Trophoblast cell (in vitro differentiated cells and primary cell): ENCODE measurements at regions not wholly inside any gene's neighbourhood (a gene's known extent, or its start where the extent isn't known, plus 50 kb on each side); places are given as distances from the start of the nearest gene placed in this dataset.

ENCODE experiments used
- DNase-seq, 2 donors: peaks; one replicate each; pipeline ENCODE4 v3.0.0-alpha.2; 2016
- H2AFZ ChIP-seq: 2 replicates; pipeline ENCODE4 v1.6.1; 2013; ENCODE audit warnings: low read length, moderate library complexity, mild to moderate bottlenecking; ENCODE audit not compliant: insufficient read depth, poor library complexity
- H2AK5ac ChIP-seq: 2 replicates; pipeline ENCODE4 v1.6.1; 2013; ENCODE audit warnings: mild to moderate bottlenecking, low read length
- H2BK120ac ChIP-seq: 2 replicates; pipeline ENCODE4 v1.6.1; 2013; ENCODE audit warnings: low read length, mild to moderate bottlenecking, moderate library complexity; ENCODE audit not compliant: insufficient read depth, poor library complexity
- H2BK12ac ChIP-seq: 2 replicates; pipeline ENCODE4 v1.6.1; 2013; ENCODE audit warnings: mild to moderate bottlenecking, low read length, moderate library complexity
- H2BK5ac ChIP-seq: 2 replicates; pipeline ENCODE4 v1.6.1; 2013; ENCODE audit warnings: low read length, low read depth, moderate library complexity, mild to moderate bottlenecking; ENCODE audit not compliant: poor library complexity
- H3K14ac ChIP-seq: 2 replicates; pipeline ENCODE4 v1.6.1; 2013; ENCODE audit warnings: mild to moderate bottlenecking, low read length
- H3K18ac ChIP-seq: 2 replicates; pipeline ENCODE4 v1.6.1; 2013; ENCODE audit warnings: mild to moderate bottlenecking, low read length
- H3K23ac ChIP-seq: 2 replicates; pipeline ENCODE4 v1.6.1; 2013; ENCODE audit warnings: low read length
- H3K27ac ChIP-seq: 2 replicates; pipeline ENCODE4 v1.5.1; 2013; ENCODE audit warnings: low read depth, mild to moderate bottlenecking, inconsistent platforms, low read length, moderate library complexity
- H3K27me3 ChIP-seq: 2 replicates; pipeline ENCODE4 v1.6.1; 2013; ENCODE audit warnings: inconsistent platforms, mild to moderate bottlenecking, low read length, moderate library complexity; ENCODE audit not compliant: insufficient read depth
- H3K36me3 ChIP-seq, 2 experiments: 1 replicate in 1 of 2; 2 replicates in 1 of 2; pipeline ENCODE4 v1.6.1; 2013; ENCODE audit warnings: low read length in 2 of 2, mild to moderate bottlenecking in 2 of 2, moderate library complexity in 1 of 2; ENCODE audit not compliant: insufficient read depth in 2 of 2, control insufficient read depth in 1 of 2
- H3K4ac ChIP-seq: 2 replicates; pipeline ENCODE4 v1.6.1; 2013; ENCODE audit warnings: low read depth, mild to moderate bottlenecking, low read length, moderate library complexity
- H3K4me1 ChIP-seq, 2 experiments: 1 replicate in 1 of 2; 2 replicates in 1 of 2; pipeline ENCODE4 v1.6.1; 2013; ENCODE audit warnings: low read length in 2 of 2, mild to moderate bottlenecking in 2 of 2, moderate library complexity in 1 of 2; ENCODE audit not compliant: insufficient read depth in 2 of 2, control insufficient read depth in 1 of 2
- H3K4me2 ChIP-seq: 2 replicates; pipeline ENCODE4 v1.6.1; 2013; ENCODE audit warnings: inconsistent platforms, mild to moderate bottlenecking, low read length, moderate library complexity
- H3K4me3 ChIP-seq: 2 replicates; pipeline ENCODE4 v1.5.1; 2013; ENCODE audit warnings: mild to moderate bottlenecking, low read depth, low read length, inconsistent platforms
- H3K79me1 ChIP-seq: one replicate; pipeline ENCODE4 v1.6.1; 2013; ENCODE audit warnings: low read length
- H3K79me2 ChIP-seq: 2 replicates; pipeline ENCODE4 v1.6.1; 2013; ENCODE audit warnings: low read length, mild to moderate bottlenecking; ENCODE audit not compliant: control insufficient read depth, insufficient read depth, poor library complexity
- H3K9ac ChIP-seq: 2 replicates; pipeline ENCODE4 v1.6.1; 2013; ENCODE audit warnings: mild to moderate bottlenecking, low read length
- H3K9me3 ChIP-seq: 2 replicates; pipeline ENCODE4 v1.6.1; 2013; ENCODE audit warnings: low read depth, mild to moderate bottlenecking, control low read depth, inconsistent platforms, low read length; ENCODE audit not compliant: insufficient read depth
- H4K12ac ChIP-seq: 2 replicates; pipeline ENCODE4 v1.6.1; 2013; ENCODE audit warnings: low read depth, mild to moderate bottlenecking, low read length, moderate library complexity
- H4K8ac ChIP-seq: 2 replicates; pipeline ENCODE4 v1.6.1; 2013; ENCODE audit warnings: low read depth, mild to moderate bottlenecking, low read length, moderate library complexity
- H4K91ac ChIP-seq: one replicate; pipeline ENCODE4 v1.6.1; 2013; ENCODE audit warnings: low read depth, mild to moderate bottlenecking, low read length, moderate library complexity
- WGBS: extraction: QIAGEN DNeasy Blood & Tissue Kit; methylation state at CpG from one replicate; pipeline ENCODE4 v1.1.7; 2013; ENCODE audit warnings: missing lambda C conversion rate; ENCODE audit not compliant: insufficient read length, insufficient coverage; ENCODE audit errors: extremely low coverage; 5-methylcytosine and 5-hydroxymethylcytosine counted together

DNA sequence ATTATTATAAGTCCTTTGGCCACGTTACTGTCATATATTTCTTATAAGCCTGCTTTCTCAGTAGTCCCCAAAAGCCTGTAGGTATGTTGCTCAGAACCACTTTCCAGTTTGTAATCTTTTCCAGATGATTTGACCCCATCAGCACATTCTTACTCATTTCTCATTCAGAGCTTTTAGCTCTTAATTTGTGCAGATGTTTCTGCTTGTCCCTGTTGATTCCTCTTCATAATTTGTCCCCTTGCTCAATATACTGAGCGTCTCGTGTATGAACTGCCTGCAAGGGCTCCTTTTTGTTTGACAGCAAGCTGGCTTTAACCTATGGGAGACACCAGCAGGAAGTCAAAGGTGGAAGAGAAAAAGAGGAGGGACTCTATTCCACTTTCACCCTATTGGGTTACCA is 733.8 kb upstream of the GJE1 start:
- Histone ChIP-seq H3K27ac (no peak overlapping the region), H3K9ac (no peak overlapping the region)
- WGBS = no CpG with 5 or more reads among the region's 3 CpGs

GRCh38 chr6:141395443-141396008 is 737.2 kb upstream of the GJE1 start:
- Histone ChIP-seq H3K4ac (no peak overlapping the region), H2AFZ (no peak overlapping the region), H2BK5ac (no peak overlapping the region), H3K18ac (no peak overlapping the region), H2BK12ac (no peak overlapping the region), H3K4me3 (no peak overlapping the region), H4K12ac (no peak overlapping the region), H3K79me2 (no peaks in the 10 kb centered on the region), H3K27me3 (no peaks in the 10 kb centered on the region), H3K9me3 (peaks cover 11% of the 10 kb centered on the region), H3K36me3 (no peaks in the 10 kb centered on the region), H3K79me1 (no peaks in the 10 kb centered on the region), H3K9ac (no peak overlapping the region), H3K23ac (no peak overlapping the region), H2BK120ac (no peak overlapping the region), H3K14ac (no peak overlapping the region), H4K91ac (no peak overlapping the region), H3K4me2 (no peak overlapping the region), H3K27ac (no peak overlapping the region), H3K4me1 (no peaks in the 10 kb centered on the region), H4K8ac (no peak overlapping the region), H2AK5ac (no peak overlapping the region)
- no CpG with 5 or more reads among the region's 9 CpGs for WGBS
- DNase-seq = no peak

More for the DNA sequence above, 733.8 kb upstream of the GJE1 start:
- H2AK5ac ChIP-seq = no peak overlapping the region
- peaks cover 11% of the 10 kb centered on the region for H3K9me3 ChIP-seq
- no peak overlapping the region for H3K4me2 ChIP-seq
- H3K23ac ChIP-seq = no peak overlapping the region
- no peaks in the 10 kb centered on the region for H3K4me1 ChIP-seq
- H3K27me3 ChIP-seq = no peaks in the 10 kb centered on the region
- no peak overlapping the region for H4K8ac ChIP-seq
- no peak for DNase-seq
- H3K14ac ChIP-seq = no peak overlapping the region
- H3K36me3 ChIP-seq = no peaks in the 10 kb centered on the region
- no peak overlapping the region for H4K12ac ChIP-seq
- no peak overlapping the region for H2BK120ac ChIP-seq
- no peak overlapping the region for H3K4me3 ChIP-seq
- no peak overlapping the region for H2AFZ ChIP-seq
- no peaks in the 10 kb centered on the region for H3K79me2 ChIP-seq
- H3K18ac ChIP-seq = no peak overlapping the region
- H2BK12ac ChIP-seq = no peak overlapping the region
- no peak overlapping the region for H4K91ac ChIP-seq
- H3K4ac ChIP-seq = no peak overlapping the region
- no peaks in the 10 kb centered on the region for H3K79me1 ChIP-seq
- H2BK5ac ChIP-seq = no peak overlapping the region

GRCh38 chr6:141394565-141395051 is 738.1 kb upstream of the GJE1 start:
- no peak overlapping the region for H3K14ac ChIP-seq
- no peak overlapping the region for H4K91ac ChIP-seq
- no peak overlapping the region for H4K8ac ChIP-seq
- H2BK12ac ChIP-seq = no peak overlapping the region
- H2AK5ac ChIP-seq = no peak overlapping the region
- H3K79me2 ChIP-seq = no peaks in the 10 kb centered on the region
- H3K27ac ChIP-seq = no peak overlapping the region
- H3K4ac ChIP-seq = no peak overlapping the region
- DNase-seq = no peak
- H2BK5ac ChIP-seq = no peak overlapping the region
- H3K23ac ChIP-seq = no peak overlapping the region
- no peak overlapping the region for H2AFZ ChIP-seq
- H3K27me3 ChIP-seq = no peaks in the 10 kb centered on the region
- no CpG with 5 or more reads among the region's 13 CpGs for WGBS
- H3K9me3 ChIP-seq = peaks cover 11% of the 10 kb centered on the region
- H3K4me1 ChIP-seq = no peaks in the 10 kb centered on the region
- H3K9ac ChIP-seq = no peak overlapping the region
- H3K79me1 ChIP-seq = no peaks in the 10 kb centered on the region
- no peak overlapping the region for H3K18ac ChIP-seq
- H3K36me3 ChIP-seq = no peaks in the 10 kb centered on the region
- no peak overlapping the region for H4K12ac ChIP-seq
- H2BK120ac ChIP-seq = no peak overlapping the region
- no peak overlapping the region for H3K4me2 ChIP-seq
- H3K4me3 ChIP-seq = no peak overlapping the region

- Histone ChIP-seq H3K23ac (no peak overlapping the region), H3K4me2 (no peak overlapping the region), H2BK12ac (no peak overlapping the region), H3K27ac (no peak overlapping the region), H4K12ac (no peak overlapping the region), H3K4me3 (no peak overlapping the region), H3K79me1 (no peaks in the 10 kb centered on the region), H2BK5ac (no peak overlapping the region), H4K91ac (no peak overlapping the region), H3K4ac (no peak overlapping the region), H2BK120ac (no peak overlapping the region), H3K9me3 (peaks cover 11% of the 10 kb centered on the region), H3K36me3 (no peaks in the 10 kb centered on the region), H3K18ac (no peak overlapping the region), H2AK5ac (no peak overlapping the region), H3K4me1 (no peaks in the 10 kb centered on the region), H3K27me3 (no peaks in the 10 kb centered on the region), H4K8ac (no peak overlapping the region), H3K9ac (no peak overlapping the region), H3K14ac (no peak overlapping the region), H3K79me2 (no peaks in the 10 kb centered on the region), H2AFZ (no peak overlapping the region)
- no CpG with 5 or more reads among the region's 8 CpGs for WGBS
- no peak for DNase-seq
Measured at GRCh38 chr6:141394125-141394536, 738.6 kb upstream of the GJE1 start.
